Subcutaneous abdominal adipose tissue (tissue), 5 donors: ENCODE measurements at regions not wholly inside any gene's neighbourhood (a gene's known extent, or its start where the extent isn't known, plus 50 kb on each side); places are given as distances from the start of the nearest gene placed in this dataset.

Experiments
- H3K27ac ChIP-seq: one replicate; pipeline ENCODE4 v1.7.0; 2013; ENCODE audit warnings: low read depth, mild to moderate bottlenecking, inconsistent platforms, low read length, moderate library complexity
- H3K27me3 ChIP-seq, 5 donors: one replicate each; pipeline ENCODE4 v1.7.0; 2013; ENCODE audit warnings: low read length in 5 of 5, inconsistent platforms in 1 of 5; ENCODE audit not compliant: control insufficient read depth in 5 of 5, insufficient read depth in 4 of 5
- H3K36me3 ChIP-seq, 5 donors: one replicate each; pipeline ENCODE4 v1.7.0; 2013; ENCODE audit warnings: low read length in 5 of 5; ENCODE audit not compliant: control insufficient read depth in 5 of 5, insufficient read depth in 5 of 5
- H3K4me1 ChIP-seq, 5 donors: one replicate each; pipeline ENCODE4 v1.7.0; 2013; ENCODE audit warnings: low read length in 5 of 5, mild to moderate bottlenecking in 3 of 5, moderate library complexity in 1 of 5; ENCODE audit not compliant: control insufficient read depth in 5 of 5, insufficient read depth in 5 of 5
- H3K4me3 ChIP-seq, 5 donors: one replicate each; pipeline ENCODE4 v1.7.0; 2013; ENCODE audit warnings: low read length in 5 of 5, low read depth in 1 of 5
- H3K9ac ChIP-seq, 5 donors: one replicate each; pipeline ENCODE4 v1.7.0; 2013; ENCODE audit warnings: low read length in 5 of 5, mild to moderate bottlenecking in 4 of 5, moderate library complexity in 3 of 5
- H3K9me3 ChIP-seq, 5 donors: one replicate each; pipeline ENCODE4 v1.7.0; 2013; ENCODE audit warnings: low read length in 5 of 5; ENCODE audit not compliant: control insufficient read depth in 5 of 5
- donor health status: healthy.
- donor health status: healthy.
- donor health status: healthy.
- donor health status: healthy.
- donor health status: healthy.

DNA sequence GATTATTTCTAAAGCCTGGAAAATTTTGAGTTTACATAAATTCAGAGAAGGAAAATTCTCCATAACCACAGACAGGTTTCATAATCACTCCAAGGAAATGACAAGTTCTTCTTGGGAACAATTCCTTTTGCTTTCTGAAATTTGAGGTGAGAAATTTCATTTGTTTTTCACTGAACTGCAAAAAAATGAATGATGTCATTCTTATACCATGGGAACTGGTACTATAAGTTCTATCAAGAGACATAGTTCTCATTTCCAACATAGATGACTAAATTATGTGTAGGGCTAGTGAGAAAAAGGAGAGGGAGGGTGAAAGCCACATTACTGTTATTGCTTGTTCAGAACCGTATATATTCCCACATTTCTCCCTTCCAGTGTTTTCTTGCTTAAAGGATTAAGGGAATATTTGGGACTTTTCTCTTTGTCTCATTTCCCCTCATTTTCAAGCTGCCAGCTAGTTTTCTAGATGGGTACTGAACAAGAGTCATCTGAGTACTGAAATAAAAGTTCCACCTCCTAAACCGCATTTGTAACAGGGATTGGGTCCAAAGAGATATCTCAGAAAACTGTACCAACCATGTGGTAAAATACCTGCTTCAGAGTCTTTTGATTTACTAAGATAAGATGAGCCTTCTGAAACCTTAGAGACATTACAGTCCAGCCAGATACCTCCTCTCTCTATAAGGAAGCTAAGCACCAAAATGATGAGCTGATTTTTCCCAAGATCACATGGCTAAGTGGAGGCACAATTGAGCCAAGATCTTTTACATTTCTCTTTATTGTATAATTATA lies 144.3 kb upstream of the PRDM1 start:
- Histone ChIP-seq H3K27me3 (no peaks in the 10 kb centered on the region), H3K4me3 (no peak overlapping the region), H3K36me3 (no peaks in the 10 kb centered on the region), H3K9me3 (no peaks in the 10 kb centered on the region), H3K27ac (no peak overlapping the region), H3K9ac (no peak overlapping the region), H3K4me1 (no peaks in the 10 kb centered on the region)

DNA sequence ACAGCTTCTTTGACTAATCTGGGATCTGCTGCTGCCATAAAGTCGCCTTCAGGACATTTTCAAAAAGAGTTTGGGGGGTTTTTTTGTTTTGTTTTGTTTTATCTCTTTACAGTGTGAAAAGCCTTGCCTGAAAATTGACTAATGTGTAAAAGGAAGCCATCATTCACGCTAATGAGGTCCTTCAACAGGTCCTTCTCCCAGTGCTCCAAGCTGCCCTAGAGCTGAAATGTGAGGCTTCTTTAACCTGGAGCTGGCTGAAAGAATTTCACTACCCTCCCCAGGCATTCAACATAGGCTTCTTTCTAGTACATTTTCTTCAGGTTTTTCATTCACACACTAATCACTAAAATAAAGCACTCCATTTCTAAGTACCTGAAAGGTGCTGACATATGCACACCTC lies 145.1 kb upstream of the PRDM1 start:
- H3K4me1 ChIP-seq: no peaks in the 10 kb centered on the region
- H3K4me3 ChIP-seq: no peak overlapping the region
- no peaks in the 10 kb centered on the region for H3K36me3 ChIP-seq
- H3K9me3 ChIP-seq: no peaks in the 10 kb centered on the region
- no peak overlapping the region for H3K27ac ChIP-seq
- no peaks in the 10 kb centered on the region for H3K27me3 ChIP-seq
- H3K9ac ChIP-seq: no peak overlapping the region

GRCh38 chr6:105936972-105937371 lies 149.2 kb upstream of the PRDM1 start:
- peaks cover 0 to 4% (median 0%) of the 10 kb centered on the region in 5 donors for H3K4me1 ChIP-seq
- H3K27ac ChIP-seq: no peak overlapping the region
- H3K9me3 ChIP-seq: no peaks in the 10 kb centered on the region

DNA sequence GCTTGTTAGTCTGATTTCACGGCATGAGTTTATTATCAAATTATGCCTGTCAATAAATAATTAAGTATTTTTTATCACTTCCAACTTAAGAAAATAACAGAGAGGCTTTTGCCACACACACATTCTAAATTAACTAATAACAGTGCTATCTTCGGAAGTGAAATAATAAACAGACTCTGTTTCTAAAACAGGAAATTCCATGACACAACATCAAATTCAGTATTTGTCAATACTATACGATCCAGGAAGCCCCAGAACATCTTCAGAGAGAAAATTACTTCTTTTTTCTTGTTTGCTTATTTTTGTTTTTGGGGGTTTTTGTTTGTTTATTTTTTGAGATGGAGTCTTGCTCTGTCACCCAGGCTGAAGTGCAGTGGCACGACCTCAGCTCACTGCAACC lies 150.7 kb upstream of the PRDM1 start:
- Histone ChIP-seq H3K27ac (no peak overlapping the region), H3K9me3 (no peaks in the 10 kb centered on the region), H3K36me3 (no peaks in the 10 kb centered on the region), H3K4me1 (peaks cover 0 to 6% (median 0%) of the 10 kb centered on the region in 5 donors), H3K9ac (no peak overlapping the region), H3K27me3 (no peaks in the 10 kb centered on the region), H3K4me3 (no peak overlapping the region)

More at GRCh38 chr6:105936972-105937371, 149.2 kb upstream of the PRDM1 start:
- Histone ChIP-seq H3K9ac (no peak overlapping the region), H3K4me3 (no peak overlapping the region), H3K27me3 (no peaks in the 10 kb centered on the region), H3K36me3 (no peaks in the 10 kb centered on the region)

DNA sequence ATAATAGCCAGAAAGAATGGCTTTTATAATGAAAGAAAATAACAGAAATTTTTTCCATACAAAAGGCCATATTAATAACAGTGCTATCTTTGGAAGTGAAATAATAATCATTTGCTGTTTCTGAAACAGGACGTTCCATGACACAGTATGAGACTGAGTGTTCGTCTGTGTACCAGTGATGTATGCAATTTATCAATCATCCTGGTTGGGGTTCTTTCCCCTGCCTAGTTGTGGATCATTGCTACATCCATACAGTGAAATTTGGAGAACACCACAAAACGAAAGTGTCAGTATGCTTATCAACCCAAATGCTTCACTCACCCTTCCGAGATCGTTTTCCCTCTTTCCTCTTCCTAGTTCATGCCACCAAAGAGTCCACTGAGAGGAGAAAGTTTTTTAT lies 151.4 kb upstream of the PRDM1 start:
- no peaks in the 10 kb centered on the region for H3K27me3 ChIP-seq
- no peaks in the 10 kb centered on the region for H3K9me3 ChIP-seq
- H3K27ac ChIP-seq: no peak overlapping the region
- H3K4me1 ChIP-seq: peaks cover 0 to 6% (median 0%) of the 10 kb centered on the region in 5 donors
- no peak overlapping the region for H3K4me3 ChIP-seq
- H3K9ac ChIP-seq: no peak overlapping the region
- H3K36me3 ChIP-seq: no peaks in the 10 kb centered on the region

DNA sequence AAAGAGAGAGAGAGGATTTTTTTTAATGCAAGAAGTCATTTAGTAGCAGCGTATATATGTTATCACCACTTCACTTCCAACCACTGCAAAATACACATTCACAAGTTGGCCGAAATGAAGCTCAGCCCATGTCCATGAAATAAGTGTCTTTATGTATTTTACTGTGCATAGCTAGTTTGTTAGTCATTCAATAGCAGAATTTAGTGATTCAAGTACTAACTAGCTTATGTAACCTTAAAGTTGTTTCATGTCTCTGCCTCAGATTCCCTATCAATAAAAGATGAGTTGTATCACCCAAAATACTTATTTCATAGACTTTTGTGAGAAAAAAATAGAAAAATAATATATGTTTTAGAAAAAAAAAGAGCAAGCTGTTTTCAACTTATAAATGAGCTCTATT lies 153.7 kb upstream of the PRDM1 start:
- H3K27me3 ChIP-seq: no peaks in the 10 kb centered on the region
- H3K4me3 ChIP-seq: no peak overlapping the region
- no peak overlapping the region for H3K27ac ChIP-seq
- H3K9ac ChIP-seq: no peak overlapping the region
- no peaks in the 10 kb centered on the region for H3K36me3 ChIP-seq
- no peaks in the 10 kb centered on the region for H3K9me3 ChIP-seq
- H3K4me1 ChIP-seq: peaks cover 0 to 6% (median 0%) of the 10 kb centered on the region in 5 donors

DNA sequence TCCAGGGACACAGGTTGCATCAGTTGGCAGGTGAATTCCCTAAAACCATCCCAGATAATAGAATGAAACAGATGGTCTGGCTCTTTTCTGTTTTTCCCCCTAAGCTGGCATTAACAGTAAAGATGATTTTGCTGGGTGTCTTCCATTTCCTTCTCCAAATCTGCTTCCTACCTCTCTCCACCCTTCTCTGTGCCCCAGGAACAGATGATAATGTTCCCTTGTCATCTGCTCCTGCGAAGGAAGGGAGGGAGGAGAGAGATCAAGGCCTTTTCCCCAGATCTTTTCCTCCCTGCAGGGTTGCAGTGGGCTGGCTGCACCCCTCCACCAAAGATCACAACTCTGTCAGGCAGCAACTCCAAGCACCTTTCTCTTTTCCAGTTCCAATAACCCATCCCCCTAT lies 156.5 kb upstream of the PRDM1 start:
- Histone ChIP-seq H3K27me3 (no peaks in the 10 kb centered on the region), H3K4me1 (peaks cover 0 to 6% (median 0%) of the 10 kb centered on the region in 5 donors), H3K9me3 (peaks cover 0 to 4% (median 0%) of the 10 kb centered on the region in 5 donors), H3K9ac (no peak overlapping the region), H3K36me3 (no peaks in the 10 kb centered on the region), H3K4me3 (no peak overlapping the region), H3K27ac (no peak overlapping the region)

GRCh38 chr6:105926318-105926717 lies 159.8 kb upstream of the PRDM1 start:
- H3K4me1 ChIP-seq: no peaks in the 10 kb centered on the region
- no peak overlapping the region for H3K27ac ChIP-seq
- peaks cover 0 to 4% (median 0%) of the 10 kb centered on the region in 5 donors for H3K9me3 ChIP-seq
- no peaks in the 10 kb centered on the region for H3K27me3 ChIP-seq
- no peak overlapping the region for H3K9ac ChIP-seq
- H3K36me3 ChIP-seq: no peaks in the 10 kb centered on the region
- H3K4me3 ChIP-seq: no peak overlapping the region

DNA sequence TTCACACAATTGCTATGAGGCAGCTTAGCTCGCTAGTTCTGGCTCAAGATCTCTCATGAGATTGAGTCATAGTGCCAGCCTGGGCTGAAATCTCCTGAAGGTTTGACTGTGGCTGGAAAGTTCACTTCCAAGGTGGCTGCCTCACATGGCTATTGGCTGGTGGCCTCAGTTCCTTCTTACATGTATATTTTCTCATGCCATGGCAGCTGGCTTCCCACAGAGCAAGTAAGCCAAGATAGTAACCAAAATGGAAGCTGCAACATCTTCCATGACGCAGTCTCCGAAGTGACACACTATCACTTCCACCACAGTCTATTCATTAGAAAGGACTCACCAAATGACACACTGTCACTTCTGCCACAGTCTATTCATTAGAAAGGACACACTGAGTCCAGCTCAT lies 160.4 kb upstream of the PRDM1 start:
- no peaks in the 10 kb centered on the region for H3K27me3 ChIP-seq
- peaks cover 0 to 4% (median 0%) of the 10 kb centered on the region in 5 donors for H3K9me3 ChIP-seq
- no peak overlapping the region for H3K4me3 ChIP-seq
- H3K36me3 ChIP-seq: no peaks in the 10 kb centered on the region
- H3K9ac ChIP-seq: no peak overlapping the region
- no peaks in the 10 kb centered on the region for H3K4me1 ChIP-seq
- no peak overlapping the region for H3K27ac ChIP-seq

GRCh38 chr6:105921781-105922180 lies 164.4 kb upstream of the PRDM1 start:
- Histone ChIP-seq H3K4me1 (peaks cover 0 to 5% (median 0%) of the 10 kb centered on the region in 5 donors), H3K4me3 (no peak overlapping the region), H3K9me3 (peaks cover 0 to 4% (median 0%) of the 10 kb centered on the region in 5 donors), H3K27ac (no peak overlapping the region), H3K36me3 (no peaks in the 10 kb centered on the region), H3K9ac (no peak overlapping the region), H3K27me3 (no peaks in the 10 kb centered on the region)
